ENCODE measurements at regions not wholly inside any gene's neighbourhood (a gene's known extent, or its start where the extent isn't known, plus 50 kb on each side); places are given as distances from the start of the nearest gene placed in this dataset.
"Not testable (repeated sequence)": the region's sequence is repeated elsewhere in the genome, so short reads cannot be mapped to it uniquely, and the experiment has no call there.

DNA sequence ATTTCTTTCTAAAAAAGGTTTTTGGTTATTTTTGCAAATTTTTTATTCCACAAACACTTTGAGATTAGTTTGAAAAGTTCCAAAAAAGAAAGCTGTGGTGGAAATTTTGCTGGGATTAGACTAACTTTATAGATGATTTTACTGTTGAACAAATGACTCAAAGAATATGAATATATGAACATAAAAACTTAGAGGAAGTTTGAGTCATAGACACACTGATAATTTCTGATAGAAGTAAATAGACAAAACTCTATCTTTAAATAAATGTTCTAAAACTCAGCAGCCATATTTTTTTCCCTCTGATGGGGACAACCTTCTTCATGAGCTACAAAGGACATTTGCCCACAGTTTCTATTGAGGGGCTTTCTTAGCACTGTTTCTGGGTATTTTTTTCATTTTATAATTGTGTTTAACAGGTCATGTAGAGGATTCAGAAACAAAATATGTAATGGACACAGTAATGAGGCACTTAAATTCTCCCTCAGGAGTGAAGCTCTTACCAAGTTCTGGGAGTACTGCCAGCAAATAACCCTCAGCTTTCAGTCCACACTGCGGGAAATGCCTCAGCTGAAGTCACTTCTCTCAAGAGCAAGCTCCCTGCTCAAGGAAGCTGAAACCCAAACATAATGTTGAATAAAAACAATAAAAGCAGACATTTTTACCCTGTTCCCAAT lies 157.6 kb downstream of the NFKBIZ start:
- Mint-ChIP-seq H3K9me3 (peaks cover 30% of the 10 kb centered on the region), H3K36me3 (ENCODE audit: low read depth) (peaks cover 2% of the 10 kb centered on the region), H3K4me3 (no peak overlapping the region), H3K27ac (no peak overlapping the region), H3K4me1 (ENCODE audit: low read depth) (no peaks in the 10 kb centered on the region), H3K27me3 (ENCODE audit: insufficient read depth) (peaks cover 10% of the 10 kb centered on the region)
- DNase-seq (ENCODE audit: low spot score): no peak
- intact Hi-C loops (cut with micrococcal nuclease): no loop called here

- H3K27ac Mint-ChIP-seq; H3K36me3 Mint-ChIP-seq (ENCODE audit: low read depth); H3K4me1 Mint-ChIP-seq (ENCODE audit: low read depth); H3K4me3 Mint-ChIP-seq; DNase-seq (ENCODE audit: low spot score); intact Hi-C loops (cut with micrococcal nuclease): not testable (repeated sequence)
- Mint-ChIP-seq H3K27me3 (ENCODE audit: insufficient read depth) (peaks cover 12% of the 10 kb centered on the region), H3K9me3 (peaks cover 42% of the 10 kb centered on the region)
These were observed 159.1 kb downstream of the NFKBIZ start for GRCh38 chr3:102008436-102008835.

GRCh38 chr3:102016417-102016816 lies 167.1 kb downstream of the NFKBIZ start:
- Mint-ChIP-seq H3K4me1 (ENCODE audit: low read depth) (peaks cover 6% of the 10 kb centered on the region), H3K27me3 (ENCODE audit: insufficient read depth) (peaks cover 6% of the 10 kb centered on the region), H3K36me3 (ENCODE audit: low read depth) (peaks cover 10% of the 10 kb centered on the region), H3K9me3 (peaks cover 36% of the 10 kb centered on the region), H3K27ac (no peak overlapping the region), H3K4me3 (no peak overlapping the region)
- intact Hi-C loops (cut with micrococcal nuclease): no loop called here
- DNase-seq (ENCODE audit: low spot score): no peak

- peaks cover 6% of the 10 kb centered on the region for H3K4me1 Mint-ChIP-seq (ENCODE audit: low read depth)
- no peak for DNase-seq (ENCODE audit: low spot score)
- peaks cover 6% of the 10 kb centered on the region for H3K36me3 Mint-ChIP-seq (ENCODE audit: low read depth)
- no peak overlapping the region for H3K4me3 Mint-ChIP-seq
- H3K27ac Mint-ChIP-seq: no peak overlapping the region
- H3K27me3 Mint-ChIP-seq (ENCODE audit: insufficient read depth): peaks cover 4% of the 10 kb centered on the region
- H3K9me3 Mint-ChIP-seq: peaks cover 25% of the 10 kb centered on the region
- intact Hi-C loops (cut with micrococcal nuclease): no loop called here
These were observed 168.5 kb downstream of the NFKBIZ start for GRCh38 chr3:102017784-102018183.

DNA sequence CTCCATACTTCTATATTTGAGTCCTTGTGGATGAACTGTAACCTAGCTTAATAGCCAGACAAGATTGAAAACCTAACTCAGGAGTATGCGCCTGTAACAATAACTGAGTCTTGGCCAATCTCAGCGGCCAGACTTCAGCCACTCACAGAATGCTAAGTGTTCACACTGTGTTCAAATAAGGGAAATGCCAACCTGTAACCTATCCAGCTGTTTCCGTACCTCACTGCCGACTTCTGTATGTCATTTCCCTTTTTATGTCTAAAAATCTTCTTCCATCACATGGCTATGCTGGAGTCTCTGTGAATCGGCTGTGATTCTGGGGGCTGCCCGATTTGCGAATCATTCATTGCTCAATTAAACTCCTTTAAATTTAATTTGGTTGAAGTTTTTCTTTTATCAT lies 169.2 kb downstream of the NFKBIZ start:
- H3K36me3 Mint-ChIP-seq (ENCODE audit: low read depth): peaks cover 6% of the 10 kb centered on the region
- intact Hi-C loops (cut with micrococcal nuclease): no loop called here
- no peak overlapping the region for H3K4me3 Mint-ChIP-seq

DNA sequence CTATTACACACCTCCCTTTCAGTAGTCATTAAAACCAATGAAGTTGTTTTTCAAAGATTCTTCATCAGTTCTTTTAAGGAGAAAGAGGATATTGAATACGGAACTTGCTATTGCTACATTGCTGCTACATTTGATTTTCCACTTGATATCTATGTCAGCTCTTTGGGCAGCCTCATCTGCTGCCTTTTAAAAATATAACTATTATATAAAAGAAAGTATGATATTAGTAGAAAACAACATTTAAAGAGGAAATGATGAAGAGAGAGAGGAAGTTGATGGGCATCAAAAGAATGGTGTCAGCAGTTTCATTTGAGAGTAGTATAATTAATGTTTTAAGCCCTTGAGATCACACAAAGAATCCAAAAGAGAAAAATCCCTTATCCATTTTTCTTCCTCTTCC lies 171.4 kb downstream of the NFKBIZ start:
- peaks cover 15% of the 10 kb centered on the region for H3K4me1 Mint-ChIP-seq (ENCODE audit: low read depth)
- no peak for DNase-seq (ENCODE audit: low spot score)
- H3K9me3 Mint-ChIP-seq: peaks cover 23% of the 10 kb centered on the region
- no peak overlapping the region for H3K27ac Mint-ChIP-seq
- H3K36me3 Mint-ChIP-seq (ENCODE audit: low read depth): peaks cover 6% of the 10 kb centered on the region
- intact Hi-C loops (cut with micrococcal nuclease): loop anchor here (5.0 kb wide), 1 partner anchor 47 kb away; no protein-coding TSS in a partner anchor
- no peak overlapping the region for H3K4me3 Mint-ChIP-seq
- H3K27me3 Mint-ChIP-seq (ENCODE audit: insufficient read depth): peaks cover 4% of the 10 kb centered on the region

More for the DNA sequence above, 169.2 kb downstream of the NFKBIZ start:
- H3K9me3 Mint-ChIP-seq: peaks cover 18% of the 10 kb centered on the region
- H3K4me1 Mint-ChIP-seq (ENCODE audit: low read depth): peaks cover 6% of the 10 kb centered on the region
- DNase-seq (ENCODE audit: low spot score): no peak
- no peak overlapping the region for H3K27ac Mint-ChIP-seq
- peaks cover 4% of the 10 kb centered on the region for H3K27me3 Mint-ChIP-seq (ENCODE audit: insufficient read depth)

GRCh38 chr3:102024270-102024904 lies 175.1 kb downstream of the NFKBIZ start:
- Mint-ChIP-seq H3K27ac (no peak overlapping the region), H3K4me3 (no peak overlapping the region), H3K4me1 (ENCODE audit: low read depth) (peaks cover 9% of the 10 kb centered on the region), H3K36me3 (ENCODE audit: low read depth) (peaks cover 6% of the 10 kb centered on the region), H3K27me3 (ENCODE audit: insufficient read depth) (peaks cover 2% of the 10 kb centered on the region), H3K9me3 (peaks cover 17% of the 10 kb centered on the region)
- intact Hi-C loops (cut with micrococcal nuclease): loop anchor here (1.0 to 5.0 kb wide), 3 partner anchors 36 to 68 kb away; no protein-coding TSS in a partner anchor
- DNase-seq (ENCODE audit: low spot score): no peak

DNA sequence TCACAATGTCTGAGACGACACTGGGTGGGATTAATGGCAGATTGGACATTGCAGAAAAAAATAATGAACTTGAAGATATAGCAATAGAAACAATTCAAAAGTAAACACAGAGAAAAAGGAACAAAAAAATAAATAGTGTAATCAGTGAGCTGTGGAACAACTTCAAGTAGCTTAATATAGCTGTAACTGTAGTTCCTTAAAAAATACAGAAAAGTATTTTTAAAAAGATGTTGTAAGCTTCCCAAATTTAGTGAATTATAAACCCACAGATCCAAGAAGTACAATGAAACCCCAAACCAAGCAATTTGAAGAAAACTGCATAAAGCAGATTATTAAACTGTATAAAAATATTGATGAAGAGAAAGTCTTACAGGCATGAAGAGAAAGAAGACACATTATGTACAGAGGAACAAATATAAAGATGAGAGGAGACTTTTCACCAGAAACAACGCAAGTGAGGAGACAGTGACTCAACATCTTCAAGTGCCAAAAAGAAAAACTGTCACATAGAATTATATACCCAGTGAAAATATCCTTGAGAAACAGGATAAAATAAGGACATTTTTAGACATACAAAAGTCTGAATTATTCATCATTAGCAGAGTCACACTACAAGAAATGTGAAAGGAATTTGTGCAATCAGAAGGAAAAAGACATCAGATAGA lies 176.4 kb downstream of the NFKBIZ start:
- intact Hi-C loops (cut with micrococcal nuclease): no loop called here
- H3K4me3 Mint-ChIP-seq: no peak overlapping the region
- H3K27me3 Mint-ChIP-seq (ENCODE audit: insufficient read depth): peaks cover 2% of the 10 kb centered on the region
- H3K9me3 Mint-ChIP-seq: peaks cover 15% of the 10 kb centered on the region
- no peak for DNase-seq (ENCODE audit: low spot score)
- peaks cover 9% of the 10 kb centered on the region for H3K4me1 Mint-ChIP-seq (ENCODE audit: low read depth)
- peaks cover 2% of the 10 kb centered on the region for H3K36me3 Mint-ChIP-seq (ENCODE audit: low read depth)
- H3K27ac Mint-ChIP-seq: no peak overlapping the region

DNA sequence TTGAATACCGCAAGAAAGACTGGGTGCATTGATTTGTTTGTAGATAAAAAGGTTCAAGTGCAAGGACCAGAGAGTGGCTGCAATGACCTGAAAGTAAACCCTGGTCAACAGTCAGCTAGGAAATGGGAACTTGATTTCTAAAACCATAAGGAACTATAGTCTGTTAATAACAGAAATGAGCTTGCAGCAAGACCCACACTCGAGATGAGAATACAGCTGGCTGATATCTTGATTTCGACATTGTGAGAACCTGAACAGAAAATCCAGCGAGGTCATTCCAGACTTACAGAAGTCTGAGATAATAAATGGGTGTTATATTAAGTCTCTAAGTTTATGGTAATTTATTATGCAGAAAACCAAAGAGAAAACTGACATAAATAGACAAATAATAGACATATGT lies 177.3 kb downstream of the NFKBIZ start:
- Mint-ChIP-seq H3K27me3 (ENCODE audit: insufficient read depth) (peaks cover 2% of the 10 kb centered on the region), H3K4me1 (ENCODE audit: low read depth) (peaks cover 9% of the 10 kb centered on the region), H3K36me3 (ENCODE audit: low read depth) (peaks cover 2% of the 10 kb centered on the region), H3K4me3 (no peak overlapping the region), H3K27ac (no peak overlapping the region), H3K9me3 (peaks cover 15% of the 10 kb centered on the region)
- DNase-seq (ENCODE audit: low spot score): no peak
- intact Hi-C loops (cut with micrococcal nuclease): no loop called here

GRCh38 chr3:102030661-102031060 lies 181.3 kb downstream of the NFKBIZ start:
- intact Hi-C loops (cut with micrococcal nuclease): no loop called here
- DNase-seq (ENCODE audit: low spot score): no peak
- Mint-ChIP-seq H3K4me3 (no peak overlapping the region), H3K36me3 (ENCODE audit: low read depth) (peaks cover 2% of the 10 kb centered on the region), H3K9me3 (peaks cover 10% of the 10 kb centered on the region), H3K4me1 (ENCODE audit: low read depth) (no peaks in the 10 kb centered on the region), H3K27ac (no peak overlapping the region), H3K27me3 (ENCODE audit: insufficient read depth) (peaks cover 2% of the 10 kb centered on the region)

- peaks cover 2% of the 10 kb centered on the region for H3K36me3 Mint-ChIP-seq (ENCODE audit: low read depth)
- intact Hi-C loops (cut with micrococcal nuclease): no loop called here
- DNase-seq (ENCODE audit: low spot score): no peak
- H3K27ac Mint-ChIP-seq: no peak overlapping the region
- H3K4me3 Mint-ChIP-seq: no peak overlapping the region
- H3K9me3 Mint-ChIP-seq: peaks cover 6% of the 10 kb centered on the region
- no peaks in the 10 kb centered on the region for H3K4me1 Mint-ChIP-seq (ENCODE audit: low read depth)
- H3K27me3 Mint-ChIP-seq (ENCODE audit: insufficient read depth): no peaks in the 10 kb centered on the region
These were observed 182.5 kb downstream of the NFKBIZ start for GRCh38 chr3:102031834-102032233.

DNA sequence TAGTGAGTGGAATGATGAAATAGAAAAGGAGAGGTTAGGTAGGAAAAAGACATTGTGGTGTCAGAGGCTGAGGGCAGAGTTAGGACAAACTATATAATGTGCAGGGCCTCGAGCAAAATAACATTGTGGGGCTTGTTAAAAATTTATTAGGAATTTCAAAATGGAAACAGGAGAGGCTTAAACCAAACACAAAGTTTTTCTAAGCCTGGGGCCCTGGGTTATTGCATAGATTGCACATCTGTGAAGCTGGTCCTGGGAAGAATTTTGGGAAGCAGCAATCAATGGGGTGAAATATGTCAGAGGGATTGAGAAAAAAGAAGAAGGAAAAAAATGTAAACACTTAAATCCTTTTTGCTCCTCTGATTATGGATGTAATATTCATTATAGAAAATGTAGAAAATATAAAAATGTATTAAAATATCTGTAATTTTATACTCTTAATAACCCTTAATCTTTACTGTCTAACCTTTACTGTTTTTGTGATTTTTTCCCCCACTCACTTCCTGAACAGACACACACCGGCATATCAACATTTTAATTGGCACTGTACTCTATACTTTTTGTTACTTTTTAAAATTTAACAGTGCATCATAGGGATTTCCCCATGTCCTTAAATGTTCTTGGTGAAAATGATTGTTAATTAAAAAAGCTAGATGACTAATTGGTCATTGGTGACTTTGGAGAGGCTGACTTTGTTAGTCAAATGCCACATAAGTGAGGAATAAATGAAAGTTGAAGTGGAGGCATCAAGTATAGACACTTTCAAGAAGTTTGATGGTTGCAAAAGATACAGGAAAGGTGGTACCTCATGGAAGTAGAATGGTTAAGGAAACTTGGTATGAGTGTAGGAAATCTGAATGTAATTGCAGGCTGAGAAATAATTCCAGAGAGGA lies 183.4 kb downstream of the NFKBIZ start:
- Mint-ChIP-seq H3K4me1 (ENCODE audit: low read depth) (no peaks in the 10 kb centered on the region), H3K27ac (no peak overlapping the region), H3K9me3 (peaks cover 12% of the 10 kb centered on the region), H3K4me3 (no peak overlapping the region), H3K36me3 (ENCODE audit: low read depth) (peaks cover 3% of the 10 kb centered on the region), H3K27me3 (ENCODE audit: insufficient read depth) (no peaks in the 10 kb centered on the region)
- intact Hi-C loops (cut with micrococcal nuclease): no loop called here
- DNase-seq (ENCODE audit: low spot score): no peak

All from activated T-helper 1 cell treated with anti-CD3 and anti-CD28 coated beads, Interleukin-12 subunit alpha, Interleukin-12 subunit beta, Interleukin-2, Interleukin-4 antibody, amounts not matched to agents 30 ng/mL and 10 ng/mL and 1 ng/mL, durations not matched to agents 14 hours and 24 hours and 36 hours (primary cell).